ENCODE measurements at regions not wholly inside any gene's neighbourhood (a gene's known extent, or its start where the extent isn't known, plus 50 kb on each side); places are given as distances from the start of the nearest gene placed in this dataset.

DNA sequence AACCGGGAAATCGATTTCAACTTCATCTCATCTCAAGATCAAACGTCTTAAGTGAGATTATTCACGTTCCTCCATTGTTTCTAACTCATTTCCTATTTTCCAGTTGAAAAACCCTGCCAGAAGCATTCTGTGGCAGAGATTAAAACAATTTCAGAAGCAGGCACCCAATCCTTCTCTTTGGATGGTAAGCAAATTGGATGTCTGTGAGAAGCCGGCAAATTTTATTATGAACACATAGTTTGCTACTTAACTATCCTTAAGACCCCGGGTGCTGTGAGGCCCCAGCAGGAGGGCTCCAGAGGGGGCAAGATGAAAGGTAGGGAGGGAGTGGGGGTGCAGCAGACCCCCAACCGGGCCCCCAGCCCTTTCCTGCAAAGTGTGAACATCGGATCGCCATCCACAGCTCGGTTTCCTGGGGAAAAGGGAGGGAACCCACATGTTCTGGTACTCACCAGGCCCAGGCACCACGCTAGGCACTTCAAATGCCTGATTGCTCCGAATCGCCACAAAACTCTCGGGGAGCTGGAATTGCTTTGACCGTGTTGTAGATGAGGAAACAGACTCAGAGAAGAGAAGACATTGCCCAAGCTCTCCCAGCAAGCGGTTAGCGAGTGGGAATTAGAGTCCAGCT lies 167.1 kb upstream of the MVB12B start:
- no peak for TF ChIP-seq EZH2 (IDR thresholded peaks at IDR 0.05; ENCODE audit: borderline replicate concordance, insufficient read depth, low read depth, low read length, poor library complexity, severe bottlenecking)
- TF ChIP-seq, protein P1, sequence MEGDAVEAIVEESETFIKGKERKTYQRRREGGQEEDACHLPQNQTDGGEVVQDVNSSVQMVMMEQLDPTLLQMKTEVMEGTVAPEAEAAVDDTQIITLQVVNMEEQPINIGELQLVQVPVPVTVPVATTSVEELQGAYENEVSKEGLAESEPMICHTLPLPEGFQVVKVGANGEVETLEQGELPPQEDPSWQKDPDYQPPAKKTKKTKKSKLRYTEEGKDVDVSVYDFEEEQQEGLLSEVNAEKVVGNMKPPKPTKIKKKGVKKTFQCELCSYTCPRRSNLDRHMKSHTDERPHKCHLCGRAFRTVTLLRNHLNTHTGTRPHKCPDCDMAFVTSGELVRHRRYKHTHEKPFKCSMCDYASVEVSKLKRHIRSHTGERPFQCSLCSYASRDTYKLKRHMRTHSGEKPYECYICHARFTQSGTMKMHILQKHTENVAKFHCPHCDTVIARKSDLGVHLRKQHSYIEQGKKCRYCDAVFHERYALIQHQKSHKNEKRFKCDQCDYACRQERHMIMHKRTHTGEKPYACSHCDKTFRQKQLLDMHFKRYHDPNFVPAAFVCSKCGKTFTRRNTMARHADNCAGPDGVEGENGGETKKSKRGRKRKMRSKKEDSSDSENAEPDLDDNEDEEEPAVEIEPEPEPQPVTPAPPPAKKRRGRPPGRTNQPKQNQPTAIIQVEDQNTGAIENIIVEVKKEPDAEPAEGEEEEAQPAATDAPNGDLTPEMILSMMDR (IDR thresholded peaks at IDR 0.05), result no peak
